HCT116 (cell line): ENCODE measurements at regions not wholly inside any gene's neighbourhood (a gene's known extent, or its start where the extent isn't known, plus 50 kb on each side); places are given as distances from the start of the nearest gene placed in this dataset.

ENCODE experiments used
- ATAC-seq: fragments of 200-7000 bp; cut with Tn5 transposase; 2 replicates; pipeline ENCODE4 v1.9.1; 2020; ENCODE audit warnings: mild to moderate bottlenecking, moderate library complexity
- BruUV-seq: library from RNA; stranded (reverse); fragments of 400-500 nt; replicated peaks from 2 replicates; lab custom pipeline; 2021; lab: Mats Ljungman, UMichigan
- CTCF ChIA-PET: fragments of 300-600 bp; sonication (Branson Sonifier 250); formaldehyde crosslinking; loops from one replicate; lab custom pipeline; 2021; ENCODE audit warnings: antibody characterized with exemption; lab: Charles Lee
- POLR2A ChIA-PET: fragments of 300-600, 350-600 bp; sonication (Branson Sonifier 250); formaldehyde crosslinking; loops from one replicate; lab custom pipeline; 2021; ENCODE audit warnings: antibody characterized with exemption; lab: Charles Lee
- RAD21 ChIA-PET, 2 experiments: fragments of 300-600 bp; sonication (Branson Sonifier 250); formaldehyde crosslinking; loops; one replicate each; lab custom pipeline; 2023; ENCODE audit warnings: low total read pairs in 2 of 2; ENCODE audit not compliant: uncharacterized antibody in 2 of 2, unreplicated experiment in 2 of 2, low non-redundant PET in 1 of 2; lab: Charles Lee
- DNase-seq: peaks from one replicate; pipeline ENCODE4 v3.0.0-alpha.2; 2010; ENCODE audit warnings: low read depth, low spot score
- H2AFZ ChIP-seq: fragments of 200-600 bp; shearing (Covaris generic), sonication (generic); 2 replicates; pipeline ENCODE4 v1.6.1; 2017; ENCODE audit warnings: low read depth, mixed run types, mixed read lengths, antibody characterized with exemption, low read length; ENCODE audit not compliant: poor library complexity, severe bottlenecking
- H3K27ac ChIP-seq: 2 replicates; pipeline ENCODE4 v1.5.1; 2012; ENCODE audit warnings: low read depth, low read length
- H3K27me3 ChIP-seq: fragments of 200-600 bp; sonication (generic); 2 replicates; pipeline ENCODE4 v1.6.1; 2016; ENCODE audit warnings: mixed run types, low read length, mixed read lengths; ENCODE audit not compliant: insufficient read depth
- H3K36me3 ChIP-seq, 2 experiments: fragments of 200-500 bp in 1 of 2; fragments of 200-600 bp in 1 of 2; sonication (Bioruptor generic) in 1 of 2; sonication (generic) in 1 of 2; 2 replicates each; pipeline versions ENCODE4 v1.5.1 to v1.6.1; 2014 to 2016; ENCODE audit warnings: low read length in 2 of 2, inconsistent platforms in 1 of 2, mixed read lengths in 1 of 2, mixed run types in 1 of 2; ENCODE audit not compliant: insufficient read depth in 2 of 2, control insufficient read depth in 1 of 2
- H3K4me1 ChIP-seq, 2 experiments: fragments of 200-600 bp in 1 of 2; sonication (generic) in 1 of 2; 2 replicates each; pipeline versions ENCODE4 v1.5.1 to v1.6.1; 2012 to 2017; ENCODE audit warnings: low read length in 2 of 2, inconsistent platforms in 1 of 2, mild to moderate bottlenecking in 1 of 2, mixed read lengths in 1 of 2, mixed run types in 1 of 2, moderate library complexity in 1 of 2; ENCODE audit not compliant: insufficient read depth in 2 of 2, control insufficient read depth in 1 of 2
- H3K4me2 ChIP-seq: fragments of 200-600 bp; sonication (generic); 2 replicates; pipeline ENCODE4 v1.6.1; 2017; ENCODE audit warnings: mixed run types, low read length, mixed read lengths
- H3K4me3 ChIP-seq, 2 experiments: fragments of 200-600 bp in 1 of 2; sonication (generic) in 1 of 2; replicated peaks in 1 of 2; 2 replicates each; pipeline ENCODE4 v1.5.1; 2011 to 2016; ENCODE audit warnings: low read length in 2 of 2, control low read depth in 1 of 2, low read depth in 1 of 2, mild to moderate bottlenecking in 1 of 2, mixed read lengths in 1 of 2, mixed run types in 1 of 2
- H3K79me2 ChIP-seq: fragments of 200-600 bp; sonication (generic); 2 replicates; pipeline ENCODE4 v1.6.1; 2017; ENCODE audit warnings: mild to moderate bottlenecking, mixed run types, low read length, moderate library complexity, mixed read lengths; ENCODE audit not compliant: insufficient read depth
- H3K9ac ChIP-seq: fragments of 200-600 bp; sonication (generic); 2 replicates; pipeline ENCODE4 v1.6.1; 2016; ENCODE audit warnings: low read length, mixed read lengths
- H3K9me2 ChIP-seq: fragments of 200-600 bp; sonication (generic), shearing (Covaris generic); 2 replicates; pipeline ENCODE4 v1.6.1; 2017; ENCODE audit warnings: mixed run types, mild to moderate bottlenecking, moderate library complexity; ENCODE audit not compliant: insufficient read depth
- H3K9me3 ChIP-seq, 2 experiments: fragments of 200-500 bp in 1 of 2; fragments of 200-600 bp in 1 of 2; sonication (Bioruptor generic) in 1 of 2; sonication (generic) in 1 of 2; 2 replicates each; pipeline ENCODE4 v1.6.1; 2014 to 2017; ENCODE audit warnings: low read length in 2 of 2, mixed read lengths in 2 of 2, inconsistent platforms in 1 of 2, low read depth in 1 of 2, mild to moderate bottlenecking in 1 of 2, mixed run types in 1 of 2, moderate library complexity in 1 of 2; ENCODE audit not compliant: control insufficient read depth in 1 of 2, insufficient read depth in 1 of 2
- H4K20me1 ChIP-seq: fragments of 200-600 bp; sonication (generic), shearing (Covaris generic); 2 replicates; pipeline ENCODE4 v1.6.1; 2017; ENCODE audit warnings: mixed run types, mild to moderate bottlenecking, moderate library complexity; ENCODE audit not compliant: insufficient read depth
- CEBPB ChIP-seq: IDR thresholded peaks from 2 replicates; pipeline ENCODE4 v1.6.1; 2012; ENCODE audit warnings: low read depth
- EGR1 ChIP-seq: IDR thresholded peaks from 2 replicates; pipeline ENCODE4 v1.6.1; 2012; ENCODE audit warnings: low read depth
- EZH2phosphoT487 ChIP-seq: fragments of 200-600 bp; IDR thresholded peaks from 2 replicates; pipeline ENCODE4 v1.6.1; 2018; ENCODE audit warnings: antibody characterized with exemption, borderline replicate concordance
- FOSL1 ChIP-seq: IDR thresholded peaks from 2 replicates; pipeline ENCODE4 v1.6.1; 2012; ENCODE audit warnings: low read depth
- SRF ChIP-seq: IDR thresholded peaks from 2 replicates; pipeline ENCODE4 v1.6.1; 2012; ENCODE audit warnings: low read depth
- ZFX ChIP-seq: fragments of 450-650 bp; IDR thresholded peaks from 2 replicates; pipeline ENCODE4 v1.6.1; 2017
- intact Hi-C: fragments of 100-400 bp; cut with micrococcal nuclease; formaldehyde crosslinking; loops from 2 replicates; pipeline ENCODE4 v1.10.0; 2022
- TF ChIP-seq, protein P1 (sequence below): IDR thresholded peaks from 2 replicates; pipeline ENCODE4 v1.6.1; 2012
- TF ChIP-seq, protein P2 (sequence below): IDR thresholded peaks from 2 replicates; pipeline ENCODE4 v1.6.1; 2011; ENCODE audit warnings: mild to moderate bottlenecking, low read length, moderate library complexity; ENCODE audit not compliant: insufficient replicate concordance; ENCODE audit errors: extremely low read depth
- TF ChIP-seq, protein P3 (sequence below): IDR thresholded peaks from 2 replicates; pipeline ENCODE4 v1.6.1; 2012; ENCODE audit warnings: low read depth

DNA sequence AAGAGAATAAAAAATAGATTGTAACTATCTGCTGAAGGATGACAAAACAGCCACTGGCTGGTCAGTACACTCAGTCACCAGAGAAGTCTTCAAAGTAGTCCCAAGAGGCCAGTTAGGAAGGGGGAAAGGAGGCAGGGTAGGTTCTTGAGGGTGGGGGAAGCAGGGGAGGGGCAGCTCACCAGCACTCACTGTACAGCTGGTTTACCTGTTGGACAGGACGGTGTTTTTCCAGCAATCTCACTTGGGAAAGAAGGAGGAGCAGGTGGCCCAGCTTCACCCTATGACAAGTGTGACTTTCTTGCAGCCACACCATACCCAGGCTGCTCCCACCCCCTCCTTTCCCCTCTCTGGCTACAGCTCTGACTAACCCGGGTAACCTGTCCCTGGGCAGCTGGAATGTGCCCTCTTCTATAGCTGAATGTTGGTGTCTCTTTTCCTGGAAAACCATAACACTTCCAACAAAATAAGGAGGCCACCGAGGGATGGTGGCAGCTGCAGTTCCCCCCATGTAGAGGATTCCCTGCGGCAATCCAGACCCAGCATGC lies 203.4 kb upstream of the NSMCE3 start:
- no peak overlapping the region for H3K4me3 ChIP-seq
- TF ChIP-seq, protein P1, sequence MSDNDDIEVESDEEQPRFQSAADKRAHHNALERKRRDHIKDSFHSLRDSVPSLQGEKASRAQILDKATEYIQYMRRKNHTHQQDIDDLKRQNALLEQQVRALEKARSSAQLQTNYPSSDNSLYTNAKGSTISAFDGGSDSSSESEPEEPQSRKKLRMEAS = no peak
- peaks cover 0 to 5% of the 10 kb centered on the region in 2 experiments; a peak in 1 of 4 replicates for H3K4me1 ChIP-seq
- no peak overlapping the region for H3K9ac ChIP-seq
- no peak for DNase-seq
- H3K79me2 ChIP-seq = no peaks in the 10 kb centered on the region
- CTCF ChIA-PET = no interaction called here
- POLR2A ChIA-PET = no interaction called here
- no peaks in the 10 kb centered on the region for H4K20me1 ChIP-seq
- H3K9me3 ChIP-seq = no peaks in the 10 kb centered on the region
- intact Hi-C loops = no loop called here
- H3K9me2 ChIP-seq = no peaks in the 10 kb centered on the region
- no TSS peak for BruUV-seq
- no peak overlapping the region for H3K4me2 ChIP-seq
- no peaks in the 10 kb centered on the region for H3K36me3 ChIP-seq
- no peak overlapping the region for H3K27ac ChIP-seq
- RAD21 ChIA-PET = no interaction called here
- H3K27me3 ChIP-seq = 0 out of 2 replicates have a peak, but pooled peaks cover 4% of the 10 kb centered on the region
- no peak overlapping the region for H2AFZ ChIP-seq
- ATAC-seq = no peak

DNA sequence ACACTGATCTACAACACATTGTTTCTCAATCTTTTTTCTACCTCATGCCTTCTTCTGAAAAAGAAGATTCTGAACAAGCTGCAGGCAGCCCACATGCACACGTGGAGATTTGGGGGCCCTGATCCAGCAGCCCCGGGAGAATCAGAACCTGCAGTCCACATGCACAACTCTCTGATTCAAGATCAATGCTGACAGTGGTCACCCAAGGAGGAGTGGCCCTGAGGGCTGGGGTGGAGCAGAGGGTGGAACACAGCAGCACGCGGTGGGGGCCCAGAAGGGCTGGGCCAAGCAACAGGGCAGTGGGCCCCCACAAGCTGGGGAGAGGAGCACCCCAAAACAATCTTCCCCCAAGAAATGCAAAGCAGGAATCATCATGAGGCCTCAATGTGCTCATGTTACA lies 202.1 kb upstream of the NSMCE3 start:
- CTCF ChIA-PET = no interaction called here
- H3K27me3 ChIP-seq = peaks cover 4% of the 10 kb centered on the region; the same call in 1 of the 2 replicates
- intact Hi-C loops = no loop called here
- no peaks in the 10 kb centered on the region for H3K79me2 ChIP-seq
- POLR2A ChIA-PET = no interaction called here
- RAD21 ChIA-PET = no interaction called here
- H3K4me2 ChIP-seq = no peak overlapping the region
- TF ChIP-seq, protein P2, sequence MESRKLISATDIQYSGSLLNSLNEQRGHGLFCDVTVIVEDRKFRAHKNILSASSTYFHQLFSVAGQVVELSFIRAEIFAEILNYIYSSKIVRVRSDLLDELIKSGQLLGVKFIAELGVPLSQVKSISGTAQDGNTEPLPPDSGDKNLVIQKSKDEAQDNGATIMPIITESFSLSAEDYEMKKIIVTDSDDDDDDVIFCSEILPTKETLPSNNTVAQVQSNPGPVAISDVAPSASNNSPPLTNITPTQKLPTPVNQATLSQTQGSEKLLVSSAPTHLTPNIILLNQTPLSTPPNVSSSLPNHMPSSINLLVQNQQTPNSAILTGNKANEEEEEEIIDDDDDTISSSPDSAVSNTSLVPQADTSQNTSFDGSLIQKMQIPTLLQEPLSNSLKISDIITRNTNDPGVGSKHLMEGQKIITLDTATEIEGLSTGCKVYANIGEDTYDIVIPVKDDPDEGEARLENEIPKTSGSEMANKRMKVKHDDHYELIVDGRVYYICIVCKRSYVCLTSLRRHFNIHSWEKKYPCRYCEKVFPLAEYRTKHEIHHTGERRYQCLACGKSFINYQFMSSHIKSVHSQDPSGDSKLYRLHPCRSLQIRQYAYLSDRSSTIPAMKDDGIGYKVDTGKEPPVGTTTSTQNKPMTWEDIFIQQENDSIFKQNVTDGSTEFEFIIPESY = no peak
- TF ChIP-seq, protein P3, sequence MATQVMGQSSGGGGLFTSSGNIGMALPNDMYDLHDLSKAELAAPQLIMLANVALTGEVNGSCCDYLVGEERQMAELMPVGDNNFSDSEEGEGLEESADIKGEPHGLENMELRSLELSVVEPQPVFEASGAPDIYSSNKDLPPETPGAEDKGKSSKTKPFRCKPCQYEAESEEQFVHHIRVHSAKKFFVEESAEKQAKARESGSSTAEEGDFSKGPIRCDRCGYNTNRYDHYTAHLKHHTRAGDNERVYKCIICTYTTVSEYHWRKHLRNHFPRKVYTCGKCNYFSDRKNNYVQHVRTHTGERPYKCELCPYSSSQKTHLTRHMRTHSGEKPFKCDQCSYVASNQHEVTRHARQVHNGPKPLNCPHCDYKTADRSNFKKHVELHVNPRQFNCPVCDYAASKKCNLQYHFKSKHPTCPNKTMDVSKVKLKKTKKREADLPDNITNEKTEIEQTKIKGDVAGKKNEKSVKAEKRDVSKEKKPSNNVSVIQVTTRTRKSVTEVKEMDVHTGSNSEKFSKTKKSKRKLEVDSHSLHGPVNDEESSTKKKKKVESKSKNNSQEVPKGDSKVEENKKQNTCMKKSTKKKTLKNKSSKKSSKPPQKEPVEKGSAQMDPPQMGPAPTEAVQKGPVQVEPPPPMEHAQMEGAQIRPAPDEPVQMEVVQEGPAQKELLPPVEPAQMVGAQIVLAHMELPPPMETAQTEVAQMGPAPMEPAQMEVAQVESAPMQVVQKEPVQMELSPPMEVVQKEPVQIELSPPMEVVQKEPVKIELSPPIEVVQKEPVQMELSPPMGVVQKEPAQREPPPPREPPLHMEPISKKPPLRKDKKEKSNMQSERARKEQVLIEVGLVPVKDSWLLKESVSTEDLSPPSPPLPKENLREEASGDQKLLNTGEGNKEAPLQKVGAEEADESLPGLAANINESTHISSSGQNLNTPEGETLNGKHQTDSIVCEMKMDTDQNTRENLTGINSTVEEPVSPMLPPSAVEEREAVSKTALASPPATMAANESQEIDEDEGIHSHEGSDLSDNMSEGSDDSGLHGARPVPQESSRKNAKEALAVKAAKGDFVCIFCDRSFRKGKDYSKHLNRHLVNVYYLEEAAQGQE = no peak
- TF ChIP-seq ZFX = no peak
- no peak for TF ChIP-seq CEBPB
- TF ChIP-seq SRF = no peak
- no peak for TF ChIP-seq EZH2phosphoT487
- TF ChIP-seq, protein P1 = no peak
- TF ChIP-seq FOSL1 = no peak
- TF ChIP-seq EGR1 = no peak
- H3K4me3 ChIP-seq = no peak overlapping the region
- H3K4me1 ChIP-seq = peaks cover 0 to 5% of the 10 kb centered on the region in 2 experiments; a peak in 1 of 4 replicates
- H3K36me3 ChIP-seq = no peaks in the 10 kb centered on the region
- no peak for DNase-seq
- no TSS peak for BruUV-seq
- H3K9ac ChIP-seq = no peak overlapping the region
- no peaks in the 10 kb centered on the region for H4K20me1 ChIP-seq
- H3K9me2 ChIP-seq = no peaks in the 10 kb centered on the region
- no peak overlapping the region for H3K27ac ChIP-seq
- no peaks in the 10 kb centered on the region for H3K9me3 ChIP-seq
- no peak overlapping the region for H2AFZ ChIP-seq
- ATAC-seq = no peak
